ENCODE measurements at regions not wholly inside any gene's neighbourhood (a gene's known extent, or its start where the extent isn't known, plus 50 kb on each side); places are given as distances from the start of the nearest gene placed in this dataset.
A peak's percentile ranks its signal among the peaks of the same experiment; 100 is the strongest.

DNA sequence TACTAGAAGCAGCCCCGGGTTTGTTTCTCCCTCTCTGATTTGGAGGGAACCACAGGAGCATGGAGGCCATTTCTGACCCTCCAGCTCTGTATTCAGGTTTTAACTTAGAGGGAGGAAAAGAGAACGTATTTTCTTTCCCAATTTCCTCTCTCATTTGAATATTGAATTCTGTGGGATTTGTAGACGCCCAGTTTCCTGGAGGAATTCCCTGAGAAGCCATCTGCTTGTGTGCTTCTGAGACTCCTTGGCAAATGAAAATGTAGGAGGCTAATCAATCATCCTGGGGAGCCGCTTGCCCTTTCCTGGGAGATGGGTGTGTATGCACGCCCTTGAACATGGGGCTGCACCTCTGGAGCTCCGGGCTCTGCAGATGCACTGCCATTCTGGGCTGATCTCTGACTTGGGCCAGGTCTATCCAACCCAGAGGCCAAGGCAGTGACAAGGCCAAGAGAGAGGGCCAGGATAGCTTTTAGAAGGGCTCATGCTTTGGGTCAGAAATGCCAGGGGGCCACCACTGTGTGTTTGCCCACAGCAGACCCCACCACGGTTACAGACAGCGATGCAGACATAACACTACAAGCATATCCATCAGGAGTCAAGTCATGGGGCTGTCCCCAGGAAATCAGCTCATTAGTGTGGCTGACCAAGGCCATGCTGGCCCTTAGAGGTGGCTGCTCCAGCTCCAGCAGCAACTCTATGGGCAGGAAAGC is 174.5 kb downstream of the C5orf15 start:
- no peak for DNase-seq (ENCODE audit: low read depth in 1 of 2, low spot score in 1 of 2)
- TF ChIP-seq JUND (IDR thresholded peaks at IDR 0.05; ENCODE audit: low read depth) = no peak
- in situ Hi-C loops (cut with HindIII; ENCODE audit: low pct_unique_long_range_greater_than_20kb, low sequenced_read_pairs) = no loop called here

DNA sequence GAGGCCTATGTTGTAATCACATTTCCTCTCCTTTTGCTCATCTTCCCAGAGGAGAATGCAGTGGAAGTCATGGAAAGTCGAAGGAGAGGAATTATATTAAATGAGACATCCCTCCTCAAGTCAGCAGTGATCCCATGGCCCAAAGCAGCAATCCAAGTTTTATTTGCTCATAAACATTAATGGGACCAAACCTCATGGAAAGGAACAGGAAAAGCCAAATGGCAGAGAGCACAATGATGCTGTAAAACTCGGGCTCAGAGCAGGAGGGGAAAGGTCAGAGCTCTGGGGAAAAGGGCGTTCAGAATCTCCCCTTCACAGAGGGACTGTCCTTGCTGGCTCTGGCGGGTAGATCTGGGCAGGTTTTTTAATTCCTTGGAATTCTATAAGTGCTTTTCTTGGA is 175.8 kb downstream of the C5orf15 start:
- no peak for DNase-seq (ENCODE audit: low read depth in 1 of 2, low spot score in 1 of 2)
- no peak for TF ChIP-seq JUND (IDR thresholded peaks at IDR 0.05; ENCODE audit: low read depth)
- in situ Hi-C loops (cut with HindIII; ENCODE audit: low pct_unique_long_range_greater_than_20kb, low sequenced_read_pairs) = no loop called here

DNA sequence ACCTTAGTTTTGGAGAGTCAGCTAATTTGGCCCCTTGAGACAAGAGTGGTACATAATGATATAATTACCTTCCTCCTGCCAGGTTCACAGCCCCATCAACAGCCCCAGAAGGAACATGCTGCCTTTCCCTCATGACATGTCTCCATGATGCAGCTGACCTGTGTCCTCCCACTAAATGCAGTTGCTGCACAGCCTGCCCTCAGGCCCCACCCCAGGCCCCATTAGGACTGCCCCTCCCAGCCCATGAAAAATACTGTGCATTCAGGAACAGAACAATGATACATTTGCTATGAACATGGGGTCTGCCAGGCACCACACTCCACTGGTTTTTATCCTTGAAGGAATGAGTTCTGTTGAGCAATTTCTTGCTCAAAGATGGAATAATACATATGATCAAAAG is 176.4 kb downstream of the C5orf15 start:
- no peak for TF ChIP-seq JUND (IDR thresholded peaks at IDR 0.05; ENCODE audit: low read depth)
- DNase-seq (ENCODE audit: low read depth in 1 of 2, low spot score in 1 of 2) = no peak
- in situ Hi-C loops (cut with HindIII; ENCODE audit: low pct_unique_long_range_greater_than_20kb, low sequenced_read_pairs) = no loop called here

DNA sequence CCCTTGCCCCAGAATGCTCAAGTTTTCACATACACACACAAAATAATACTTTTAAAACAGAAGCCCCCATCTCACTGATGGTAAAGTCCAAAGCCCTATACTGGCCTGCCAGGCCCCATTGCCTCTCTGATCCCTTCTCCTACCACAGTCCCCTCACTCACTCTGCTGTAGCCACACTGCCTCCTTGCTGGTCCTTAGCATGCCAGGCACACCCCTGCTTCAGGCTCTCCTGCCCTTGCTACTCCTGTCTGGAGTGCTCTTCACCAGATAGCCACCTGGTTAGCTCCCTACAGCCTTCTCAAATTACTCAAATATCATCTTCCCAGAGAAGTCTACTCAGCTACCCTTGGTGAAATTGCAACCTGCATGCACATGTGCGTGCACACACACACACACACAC is 177.5 kb downstream of the C5orf15 start:
- TF ChIP-seq JUND (IDR thresholded peaks at IDR 0.05; ENCODE audit: low read depth) = no peak
- DNase-seq (ENCODE audit: low read depth in 1 of 2, low spot score in 1 of 2) = no peak
- in situ Hi-C loops (cut with HindIII; ENCODE audit: low pct_unique_long_range_greater_than_20kb, low sequenced_read_pairs) = no loop called here

DNA sequence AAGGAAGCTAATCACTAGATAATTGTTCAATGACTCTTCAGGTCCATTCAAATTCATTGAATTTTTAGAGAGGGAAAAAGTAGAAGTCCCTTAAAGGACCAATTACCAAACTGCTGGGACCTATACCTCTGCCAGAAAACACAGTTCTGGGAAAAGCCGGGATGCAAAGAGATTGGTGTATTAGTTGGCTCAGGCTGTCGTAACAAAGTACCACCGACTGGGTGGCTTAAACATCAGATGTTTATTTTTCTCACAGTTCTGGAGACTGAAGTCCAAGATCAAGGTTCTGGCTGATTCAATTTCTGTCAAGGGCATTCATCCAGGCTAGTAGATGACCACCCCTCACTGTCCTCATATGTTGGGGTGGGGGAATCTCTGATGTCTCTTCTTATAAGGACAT is 177.1 kb upstream of the FSTL4 start:
- TF ChIP-seq JUND (IDR thresholded peaks at IDR 0.05; ENCODE audit: low read depth) = no peak

DNA sequence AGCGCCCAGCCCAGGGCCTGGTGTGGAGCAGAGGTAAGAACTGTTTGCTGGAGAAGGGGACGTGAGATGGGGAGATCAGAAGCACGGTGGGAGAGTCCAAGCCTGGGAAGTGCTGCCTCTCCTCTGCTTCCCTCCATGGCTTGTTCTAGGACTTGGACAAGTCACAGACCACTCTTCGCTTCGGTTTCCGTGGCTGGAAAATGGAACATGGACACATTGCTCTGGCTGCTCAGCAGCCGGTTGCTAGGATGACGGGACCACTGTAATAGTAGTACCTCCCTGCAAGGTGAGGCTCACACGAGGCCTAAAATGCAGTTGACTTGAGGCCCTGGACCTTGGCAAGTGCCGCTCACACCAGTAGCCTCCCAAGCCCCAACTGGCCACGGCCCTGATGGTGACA is 175.8 kb upstream of the FSTL4 start:
- in situ Hi-C loops (cut with HindIII; ENCODE audit: low pct_unique_long_range_greater_than_20kb, low sequenced_read_pairs) = no loop called here
- TF ChIP-seq JUND (IDR thresholded peaks at IDR 0.05; ENCODE audit: low read depth) = no peak
- no peak for DNase-seq (ENCODE audit: low read depth in 1 of 2, low spot score in 1 of 2)

More for the DNA sequence above, 177.1 kb upstream of the FSTL4 start:
- in situ Hi-C loops (cut with HindIII; ENCODE audit: low pct_unique_long_range_greater_than_20kb, low sequenced_read_pairs) = no loop called here
- no peak for DNase-seq (ENCODE audit: low read depth in 1 of 2, low spot score in 1 of 2)

DNA sequence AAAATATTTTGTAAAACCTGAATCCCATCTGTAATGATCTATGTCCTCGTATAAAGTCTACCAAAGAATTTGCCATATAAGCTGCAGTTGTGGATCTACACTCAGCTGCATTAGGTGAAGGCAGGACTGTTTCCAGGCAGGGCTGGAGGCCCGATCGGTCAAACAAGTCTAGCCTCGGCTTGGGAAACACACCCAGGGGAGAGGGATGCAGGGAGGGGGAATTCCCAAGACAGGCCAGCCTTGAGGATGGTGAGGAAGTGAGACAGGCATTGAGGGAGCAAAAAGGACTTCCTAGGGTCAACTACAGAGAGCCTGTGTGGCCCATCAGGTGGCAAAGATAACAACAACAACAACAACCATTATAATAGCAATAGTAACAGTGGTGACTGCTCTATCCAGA is 174.1 kb upstream of the FSTL4 start:
- in situ Hi-C loops (cut with HindIII; ENCODE audit: low pct_unique_long_range_greater_than_20kb, low sequenced_read_pairs) = no loop called here
- no peak for TF ChIP-seq JUND (IDR thresholded peaks at IDR 0.05; ENCODE audit: low read depth)
- DNase-seq (ENCODE audit: low read depth in 1 of 2, low spot score in 1 of 2) = no peak

DNA sequence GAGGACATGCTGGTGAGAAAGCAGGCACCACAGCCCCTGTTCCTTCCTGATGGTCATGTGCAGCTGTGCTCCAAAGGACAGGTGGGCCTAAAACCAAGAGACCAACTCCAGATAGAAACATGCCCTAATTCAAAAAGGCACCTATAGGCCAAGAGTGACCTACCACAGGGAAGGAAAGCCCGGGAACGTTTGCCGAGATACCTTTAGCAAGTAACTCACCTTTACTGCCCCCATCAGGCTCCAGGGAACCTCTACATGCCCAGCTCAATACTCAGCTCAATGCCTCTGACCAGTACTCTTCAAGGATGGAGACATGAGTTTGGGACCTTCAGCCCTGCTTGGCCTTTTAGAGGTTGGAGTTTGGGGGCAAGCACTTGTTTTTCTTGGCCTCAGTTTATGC is 172.8 kb upstream of the FSTL4 start:
- in situ Hi-C loops (cut with HindIII; ENCODE audit: low pct_unique_long_range_greater_than_20kb, low sequenced_read_pairs) = no loop called here
- DNase-seq (ENCODE audit: low read depth in 1 of 2, low spot score in 1 of 2) = peak in 1 of 2 experiments; percentile 6
- TF ChIP-seq JUND (IDR thresholded peaks at IDR 0.05; ENCODE audit: low read depth) = no peak

DNA sequence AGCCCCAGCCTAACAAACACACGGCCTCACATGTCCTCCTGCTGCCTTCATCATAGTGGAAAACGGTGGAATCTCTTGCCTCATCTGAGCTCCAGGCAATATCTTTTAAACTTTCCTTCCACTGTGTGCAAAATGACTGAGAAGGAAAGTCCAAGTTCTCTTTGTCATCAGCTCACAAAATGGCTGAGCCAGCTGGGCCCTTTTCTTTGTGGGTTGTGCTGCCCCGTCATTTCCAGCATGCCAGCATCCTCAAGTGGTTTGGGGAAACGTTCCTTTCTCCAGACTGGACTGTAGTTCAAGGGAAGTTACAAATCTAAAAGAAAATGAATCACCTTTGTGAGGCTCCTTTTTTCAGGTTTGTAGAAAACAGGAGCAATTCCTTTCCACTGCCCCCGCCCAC is 171.1 kb upstream of the FSTL4 start:
- in situ Hi-C loops (cut with HindIII; ENCODE audit: low pct_unique_long_range_greater_than_20kb, low sequenced_read_pairs) = no loop called here
- TF ChIP-seq JUND (IDR thresholded peaks at IDR 0.05; ENCODE audit: low read depth) = no peak
- no peak for DNase-seq (ENCODE audit: low read depth in 1 of 2, low spot score in 1 of 2)

DNA sequence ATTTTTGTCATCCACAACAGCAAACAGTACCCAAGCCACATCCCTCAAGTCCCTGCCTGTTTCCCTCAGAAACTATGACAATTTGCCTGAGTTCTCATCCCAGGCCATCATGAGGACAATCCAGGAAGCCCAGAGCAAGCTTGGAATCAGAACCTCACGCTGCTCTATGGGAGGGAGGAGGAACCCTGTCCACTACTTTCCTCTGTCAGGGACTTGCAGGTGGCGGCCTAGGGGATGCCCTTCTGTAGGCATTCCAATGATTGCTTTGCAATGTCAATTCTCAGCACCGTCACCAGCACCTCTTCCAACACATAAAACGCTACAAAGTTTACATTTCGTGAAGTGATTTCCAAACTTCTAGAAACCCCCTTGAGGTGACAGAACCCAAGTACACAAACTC is 170.4 kb upstream of the FSTL4 start:
- DNase-seq (ENCODE audit: low read depth in 1 of 2, low spot score in 1 of 2) = no peak
- TF ChIP-seq JUND (IDR thresholded peaks at IDR 0.05; ENCODE audit: low read depth) = no peak
- in situ Hi-C loops (cut with HindIII; ENCODE audit: low pct_unique_long_range_greater_than_20kb, low sequenced_read_pairs) = no loop called here

DNA sequence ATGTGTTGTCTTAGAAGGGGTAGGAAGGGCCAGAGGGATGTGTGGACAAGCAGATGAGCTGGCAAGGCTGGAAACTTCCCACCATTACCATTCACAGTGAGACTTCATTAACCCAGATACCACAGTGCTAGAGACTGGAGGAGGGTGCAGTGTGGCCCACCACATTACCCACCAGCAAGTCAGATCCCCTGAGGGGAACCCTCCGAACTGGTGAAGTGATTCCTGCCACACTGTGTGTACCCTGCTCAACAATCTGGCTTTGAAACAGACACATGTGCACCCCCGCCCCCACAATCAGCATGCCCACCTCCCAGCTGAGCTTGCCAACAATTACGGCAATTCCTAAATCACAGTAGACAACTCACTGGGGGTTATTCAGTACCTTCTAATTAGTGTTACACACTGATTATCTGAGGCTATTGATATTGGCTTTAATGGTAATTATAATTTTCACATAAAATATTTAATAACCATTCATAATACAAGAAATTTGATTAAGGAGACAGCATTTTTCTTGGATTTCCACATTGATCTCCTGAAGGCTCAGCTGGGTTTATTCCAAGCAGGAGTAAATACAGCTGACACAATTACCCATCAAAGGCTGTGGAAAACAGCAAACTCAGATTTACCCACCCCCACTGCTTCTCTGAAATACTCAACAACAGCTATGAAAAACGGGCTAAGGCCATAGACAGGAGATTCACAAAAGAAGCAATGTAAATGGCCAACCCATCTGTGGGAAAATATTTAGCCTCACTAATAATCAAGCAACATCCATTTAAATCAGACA is 169.3 kb upstream of the FSTL4 start:
- in situ Hi-C loops (cut with HindIII; ENCODE audit: low pct_unique_long_range_greater_than_20kb, low sequenced_read_pairs) = no loop called here
- no peak for DNase-seq (ENCODE audit: low read depth in 1 of 2, low spot score in 1 of 2)
- no peak for TF ChIP-seq JUND (IDR thresholded peaks at IDR 0.05; ENCODE audit: low read depth)

DNA sequence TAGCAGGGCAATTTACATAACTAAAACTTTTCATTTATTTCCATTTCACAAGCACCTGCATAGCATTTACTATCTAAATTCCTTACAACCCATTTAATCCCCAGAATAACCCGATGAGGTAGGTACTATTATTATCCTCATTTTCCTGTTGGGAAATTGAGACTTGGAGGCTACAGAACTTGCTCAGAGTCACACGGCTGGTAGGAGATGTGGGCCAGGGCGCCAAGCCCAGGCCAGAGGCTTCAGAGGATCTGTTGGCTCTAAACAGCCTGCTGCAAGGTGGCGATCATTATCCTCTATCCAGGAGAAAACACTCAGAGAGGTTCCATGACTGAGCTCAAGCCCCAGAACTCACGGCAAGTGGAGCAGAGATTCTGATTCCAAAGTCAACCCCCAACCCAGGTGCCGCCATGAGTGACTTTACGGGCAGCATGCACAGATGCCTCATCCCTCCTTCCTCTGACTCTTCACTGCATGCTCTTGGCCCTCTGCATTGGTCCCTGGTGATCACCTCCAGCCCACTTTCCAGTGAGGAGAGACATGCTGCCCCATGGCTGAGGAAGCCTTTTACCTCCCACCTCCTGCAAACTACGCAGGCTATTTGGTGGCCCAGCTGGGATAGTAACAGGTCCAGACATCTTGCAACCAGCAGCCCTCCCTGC is 168.4 kb upstream of the FSTL4 start:
- DNase-seq (ENCODE audit: low read depth in 1 of 2, low spot score in 1 of 2) = no peak
- in situ Hi-C loops (cut with HindIII; ENCODE audit: low pct_unique_long_range_greater_than_20kb, low sequenced_read_pairs) = no loop called here

More for the DNA sequence above, 168.4 kb upstream of the FSTL4 start:
- TF ChIP-seq JUND (IDR thresholded peaks at IDR 0.05; ENCODE audit: low read depth) = no peak
